ENCODE measurements at regions not wholly inside any gene's neighbourhood (a gene's known extent, or its start where the extent isn't known, plus 50 kb on each side); places are given as distances from the start of the nearest gene placed in this dataset.

- DNase-seq (ENCODE audit: low spot score), result no peak
Measured at GRCh38 chr2:22217881-22218280, 1094.1 kb downstream of the TDRD15 start.

- peak; percentile 8 for DNase-seq (ENCODE audit: low spot score)
Measured at GRCh38 chr2:22221006-22221405, 1097.2 kb downstream of the TDRD15 start.

- DNase-seq (ENCODE audit: low spot score), result no peak
Measured at GRCh38 chr2:22238967-22239366, 1115.2 kb downstream of the TDRD15 start.

GRCh38 chr2:22247466-22247865 is 1123.7 kb downstream of the TDRD15 start:
- DNase-seq (ENCODE audit: low spot score), result no peak

GRCh38 chr2:22248851-22249250 is 1125.1 kb downstream of the TDRD15 start:
- no peak for DNase-seq (ENCODE audit: low spot score)

GRCh38 chr2:22253171-22253570 is 1129.4 kb downstream of the TDRD15 start:
- DNase-seq (ENCODE audit: low spot score), result no peak

- no peak for DNase-seq (ENCODE audit: low spot score)
Measured at GRCh38 chr2:22261165-22261564, 1123.8 kb upstream of the KLHL29 start.

- no peak for DNase-seq (ENCODE audit: low spot score)
Measured at GRCh38 chr2:22270341-22270740, 1114.6 kb upstream of the KLHL29 start.

- no peak for DNase-seq (ENCODE audit: low spot score)
Measured at GRCh38 chr2:22273853-22274252, 1111.1 kb upstream of the KLHL29 start.

- DNase-seq (ENCODE audit: low spot score), result no peak
Measured at GRCh38 chr2:22274661-22275060, 1110.3 kb upstream of the KLHL29 start.

- DNase-seq (ENCODE audit: low spot score), result no peak
Measured at GRCh38 chr2:22276696-22277095, 1108.3 kb upstream of the KLHL29 start.

GRCh38 chr2:22279541-22279940 is 1105.4 kb upstream of the KLHL29 start:
- DNase-seq (ENCODE audit: low spot score), result no peak

GRCh38 chr2:22281033-22281432 is 1103.9 kb upstream of the KLHL29 start:
- peak; percentile 75 for DNase-seq (ENCODE audit: low spot score)

- no peak for DNase-seq (ENCODE audit: low spot score)
Measured at GRCh38 chr2:22282220-22282619, 1102.8 kb upstream of the KLHL29 start.

GRCh38 chr2:22282916-22283315 is 1102.1 kb upstream of the KLHL29 start:
- no peak for DNase-seq (ENCODE audit: low spot score)

- DNase-seq (ENCODE audit: low spot score), result no peak
Measured at GRCh38 chr2:22283436-22283835, 1101.5 kb upstream of the KLHL29 start.

- no peak for DNase-seq (ENCODE audit: low spot score)
Measured at GRCh38 chr2:22290302-22290701, 1094.7 kb upstream of the KLHL29 start.

GRCh38 chr2:22290909-22291473 is 1094.0 kb upstream of the KLHL29 start:
- no peak for DNase-seq (ENCODE audit: low spot score)

- DNase-seq (ENCODE audit: low spot score), result no peak
Measured at GRCh38 chr2:22301228-22301627, 1083.8 kb upstream of the KLHL29 start.

GRCh38 chr2:22326250-22326649 is 1058.7 kb upstream of the KLHL29 start:
- DNase-seq (ENCODE audit: low spot score), result no peak

- DNase-seq (ENCODE audit: low spot score), result no peak
Measured at GRCh38 chr2:22329211-22330154, 1055.5 kb upstream of the KLHL29 start.

- no peak for DNase-seq (ENCODE audit: low spot score)
Measured at GRCh38 chr2:22336414-22336813, 1048.6 kb upstream of the KLHL29 start.

- DNase-seq (ENCODE audit: low spot score), result no peak
Measured at GRCh38 chr2:22340716-22341115, 1044.3 kb upstream of the KLHL29 start.
